ENCODE measurements at regions not wholly inside any gene's neighbourhood (a gene's known extent, or its start where the extent isn't known, plus 50 kb on each side); places are given as distances from the start of the nearest gene placed in this dataset.
A peak's percentile ranks its signal among the peaks of the same experiment; 100 is the strongest.

DNA sequence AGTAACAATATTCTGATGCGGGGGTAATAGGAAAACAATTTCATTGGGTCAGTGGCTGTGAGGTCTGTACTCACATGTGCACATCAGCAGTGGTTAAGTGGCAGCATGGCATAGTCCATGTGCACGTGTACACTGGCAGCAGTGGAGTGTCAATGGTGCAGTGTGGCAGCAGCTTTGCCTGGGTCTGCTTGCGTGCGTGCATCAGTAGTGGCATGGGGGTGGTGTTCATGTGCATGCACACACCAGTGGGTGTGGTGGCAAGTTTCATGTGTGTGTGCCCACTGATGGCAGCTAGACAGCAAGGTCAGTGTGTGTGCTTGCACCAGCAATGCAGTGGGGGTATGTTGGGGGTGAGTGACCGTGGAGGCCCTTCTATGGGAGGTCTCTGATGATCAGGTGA lies 581.6 kb upstream of the KLHL4 start:
- H3K4me2 ChIP-seq (ENCODE audit: low read length) = no peak overlapping the region
- no peaks in the 10 kb centered on the region for H4K20me1 ChIP-seq (ENCODE audit: insufficient read depth)
- no peak overlapping the region for H3K4me3 ChIP-seq (ENCODE audit: low read length)
- TF ChIP-seq, protein P1, sequence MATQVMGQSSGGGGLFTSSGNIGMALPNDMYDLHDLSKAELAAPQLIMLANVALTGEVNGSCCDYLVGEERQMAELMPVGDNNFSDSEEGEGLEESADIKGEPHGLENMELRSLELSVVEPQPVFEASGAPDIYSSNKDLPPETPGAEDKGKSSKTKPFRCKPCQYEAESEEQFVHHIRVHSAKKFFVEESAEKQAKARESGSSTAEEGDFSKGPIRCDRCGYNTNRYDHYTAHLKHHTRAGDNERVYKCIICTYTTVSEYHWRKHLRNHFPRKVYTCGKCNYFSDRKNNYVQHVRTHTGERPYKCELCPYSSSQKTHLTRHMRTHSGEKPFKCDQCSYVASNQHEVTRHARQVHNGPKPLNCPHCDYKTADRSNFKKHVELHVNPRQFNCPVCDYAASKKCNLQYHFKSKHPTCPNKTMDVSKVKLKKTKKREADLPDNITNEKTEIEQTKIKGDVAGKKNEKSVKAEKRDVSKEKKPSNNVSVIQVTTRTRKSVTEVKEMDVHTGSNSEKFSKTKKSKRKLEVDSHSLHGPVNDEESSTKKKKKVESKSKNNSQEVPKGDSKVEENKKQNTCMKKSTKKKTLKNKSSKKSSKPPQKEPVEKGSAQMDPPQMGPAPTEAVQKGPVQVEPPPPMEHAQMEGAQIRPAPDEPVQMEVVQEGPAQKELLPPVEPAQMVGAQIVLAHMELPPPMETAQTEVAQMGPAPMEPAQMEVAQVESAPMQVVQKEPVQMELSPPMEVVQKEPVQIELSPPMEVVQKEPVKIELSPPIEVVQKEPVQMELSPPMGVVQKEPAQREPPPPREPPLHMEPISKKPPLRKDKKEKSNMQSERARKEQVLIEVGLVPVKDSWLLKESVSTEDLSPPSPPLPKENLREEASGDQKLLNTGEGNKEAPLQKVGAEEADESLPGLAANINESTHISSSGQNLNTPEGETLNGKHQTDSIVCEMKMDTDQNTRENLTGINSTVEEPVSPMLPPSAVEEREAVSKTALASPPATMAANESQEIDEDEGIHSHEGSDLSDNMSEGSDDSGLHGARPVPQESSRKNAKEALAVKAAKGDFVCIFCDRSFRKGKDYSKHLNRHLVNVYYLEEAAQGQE (IDR thresholded peaks at IDR 0.05; ENCODE audit: borderline replicate concordance) = no peak
- TF ChIP-seq SMC3 (conservative IDR thresholded peaks at IDR 0.05; ENCODE audit: poor library complexity) (no peak), EZH2 (IDR thresholded peaks at IDR 0.05; ENCODE audit: borderline replicate concordance, insufficient read depth, low read length, poor library complexity, severe bottlenecking) (no peak), TAF1 (IDR thresholded peaks at IDR 0.05; ENCODE audit: low read depth) (no peak), POLR2AphosphoS5 (IDR thresholded peaks at IDR 0.05) (no peak), EP300 (conservative IDR thresholded peaks at IDR 0.05; ENCODE audit: poor library complexity, severe bottlenecking) (no peak), RAD21 (conservative IDR thresholded peaks at IDR 0.05) (no peak), MXI1 (conservative IDR thresholded peaks at IDR 0.05; ENCODE audit: poor library complexity, severe bottlenecking) (no peak)
- TF ChIP-seq, protein P2, sequence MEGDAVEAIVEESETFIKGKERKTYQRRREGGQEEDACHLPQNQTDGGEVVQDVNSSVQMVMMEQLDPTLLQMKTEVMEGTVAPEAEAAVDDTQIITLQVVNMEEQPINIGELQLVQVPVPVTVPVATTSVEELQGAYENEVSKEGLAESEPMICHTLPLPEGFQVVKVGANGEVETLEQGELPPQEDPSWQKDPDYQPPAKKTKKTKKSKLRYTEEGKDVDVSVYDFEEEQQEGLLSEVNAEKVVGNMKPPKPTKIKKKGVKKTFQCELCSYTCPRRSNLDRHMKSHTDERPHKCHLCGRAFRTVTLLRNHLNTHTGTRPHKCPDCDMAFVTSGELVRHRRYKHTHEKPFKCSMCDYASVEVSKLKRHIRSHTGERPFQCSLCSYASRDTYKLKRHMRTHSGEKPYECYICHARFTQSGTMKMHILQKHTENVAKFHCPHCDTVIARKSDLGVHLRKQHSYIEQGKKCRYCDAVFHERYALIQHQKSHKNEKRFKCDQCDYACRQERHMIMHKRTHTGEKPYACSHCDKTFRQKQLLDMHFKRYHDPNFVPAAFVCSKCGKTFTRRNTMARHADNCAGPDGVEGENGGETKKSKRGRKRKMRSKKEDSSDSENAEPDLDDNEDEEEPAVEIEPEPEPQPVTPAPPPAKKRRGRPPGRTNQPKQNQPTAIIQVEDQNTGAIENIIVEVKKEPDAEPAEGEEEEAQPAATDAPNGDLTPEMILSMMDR (IDR thresholded peaks at IDR 0.05; ENCODE audit: poor library complexity, severe bottlenecking) = no peak
- no peak overlapping the region for H3K27ac ChIP-seq (ENCODE audit: low read length)
- no peak overlapping the region for H3K9ac ChIP-seq (ENCODE audit: low read length)
- H3K9me3 ChIP-seq (ENCODE audit: low read length) = no peaks in the 10 kb centered on the region
- no peaks in the 10 kb centered on the region for H3K27me3 ChIP-seq (ENCODE audit: insufficient read depth, low read depth, low read length)
- H3K9me2 ChIP-seq (ENCODE audit: insufficient read depth, low read length) = no peaks in the 10 kb centered on the region
- H3K79me2 ChIP-seq (replicated peaks; ENCODE audit: insufficient read depth, low read length) = no peaks in the 10 kb centered on the region
- no peaks in the 10 kb centered on the region for H3K36me3 ChIP-seq (ENCODE audit: insufficient read depth, low read length)
- no peak overlapping the region for H2AFZ ChIP-seq (ENCODE audit: low read depth, low read length)
- H3F3A ChIP-seq (ENCODE audit: insufficient read depth, low read length, poor library complexity, severe bottlenecking) = no peaks in the 10 kb centered on the region

DNA sequence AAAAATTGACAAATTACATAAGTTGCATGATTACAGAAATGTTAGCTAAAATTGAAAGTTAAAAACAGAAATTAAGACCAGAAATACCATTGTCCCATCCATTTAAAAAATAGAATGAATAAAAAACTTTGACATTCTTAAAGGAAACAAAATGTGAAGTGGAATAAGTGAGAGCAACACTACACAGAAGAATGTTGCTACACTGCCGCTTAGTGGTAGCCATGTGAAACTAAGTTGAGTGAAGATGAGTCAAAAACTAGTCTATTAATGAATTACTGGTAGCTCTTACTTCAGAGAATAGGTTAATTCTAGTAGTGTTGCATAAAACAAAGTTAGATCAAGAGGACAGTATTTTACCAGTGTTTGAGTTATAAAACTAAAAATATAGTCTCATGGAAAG lies 571.0 kb upstream of the KLHL4 start:
- Histone ChIP-seq H3K36me3 (ENCODE audit: insufficient read depth, low read length) (no peaks in the 10 kb centered on the region), H4K20me1 (ENCODE audit: insufficient read depth) (no peaks in the 10 kb centered on the region), H3K9me3 (ENCODE audit: low read length) (no peaks in the 10 kb centered on the region), H3K27me3 (ENCODE audit: insufficient read depth, low read depth, low read length) (no peaks in the 10 kb centered on the region), H3K27ac (ENCODE audit: low read length) (no peak overlapping the region), H3K4me2 (ENCODE audit: low read length) (no peak overlapping the region), H2AFZ (ENCODE audit: low read depth, low read length) (no peak overlapping the region), H3K4me3 (ENCODE audit: low read length) (no peak overlapping the region), H3K79me2 (replicated peaks; ENCODE audit: insufficient read depth, low read length) (no peaks in the 10 kb centered on the region), H3K9ac (ENCODE audit: low read length) (no peak overlapping the region), H3K9me2 (ENCODE audit: insufficient read depth, low read length) (no peaks in the 10 kb centered on the region), H3F3A (ENCODE audit: insufficient read depth, low read length, poor library complexity, severe bottlenecking) (no peaks in the 10 kb centered on the region)
- TF ChIP-seq TAF1 (IDR thresholded peaks at IDR 0.05; ENCODE audit: low read depth) = no peak
- TF ChIP-seq, protein P2 (IDR thresholded peaks at IDR 0.05; ENCODE audit: poor library complexity, severe bottlenecking) = peak; percentile 76
- TF ChIP-seq, protein P1 (IDR thresholded peaks at IDR 0.05; ENCODE audit: borderline replicate concordance) = no peak
- TF ChIP-seq POLR2AphosphoS5 (IDR thresholded peaks at IDR 0.05) = no peak
- TF ChIP-seq MXI1 (conservative IDR thresholded peaks at IDR 0.05; ENCODE audit: poor library complexity, severe bottlenecking) = no peak
- no peak for TF ChIP-seq EZH2 (IDR thresholded peaks at IDR 0.05; ENCODE audit: borderline replicate concordance, insufficient read depth, low read length, poor library complexity, severe bottlenecking)
- TF ChIP-seq RAD21 (conservative IDR thresholded peaks at IDR 0.05) = peak; percentile 81
- peak; percentile 78 for TF ChIP-seq SMC3 (conservative IDR thresholded peaks at IDR 0.05; ENCODE audit: poor library complexity)
- no peak for TF ChIP-seq EP300 (conservative IDR thresholded peaks at IDR 0.05; ENCODE audit: poor library complexity, severe bottlenecking)

All from neural cell (in vitro differentiated cells).